ENCODE measurements at regions not wholly inside any gene's neighbourhood (a gene's known extent, or its start where the extent isn't known, plus 50 kb on each side); places are given as distances from the start of the nearest gene placed in this dataset.
A peak's percentile ranks its signal among the peaks of the same experiment; 100 is the strongest.
"Not testable (repeated sequence)": the region's sequence is repeated elsewhere in the genome, so short reads cannot be mapped to it uniquely, and the experiment has no call there.

- DNase-seq, result no peak
Measured at GRCh38 chr18:44258576-44258975, 422.1 kb upstream of the SETBP1 start.

GRCh38 chr18:44259610-44260009 is 421.1 kb upstream of the SETBP1 start:
- no peak for DNase-seq

GRCh38 chr18:44265437-44265836 is 415.3 kb upstream of the SETBP1 start:
- no peak for DNase-seq

- DNase-seq, result no peak
Measured at GRCh38 chr18:44273298-44273697, 407.4 kb upstream of the SETBP1 start.

- DNase-seq, result no peak
Measured at GRCh38 chr18:44280479-44280878, 400.2 kb upstream of the SETBP1 start.

GRCh38 chr18:44286049-44286448 is 394.6 kb upstream of the SETBP1 start:
- no peak for DNase-seq

- no peak for DNase-seq
Measured at GRCh38 chr18:44290366-44290977, 390.2 kb upstream of the SETBP1 start.

GRCh38 chr18:44298566-44298965 is 382.1 kb upstream of the SETBP1 start:
- DNase-seq, result no peak

GRCh38 chr18:44309185-44309584 is 371.5 kb upstream of the SETBP1 start:
- DNase-seq, result no peak

GRCh38 chr18:44320619-44321460 is 359.8 kb upstream of the SETBP1 start:
- no peak for DNase-seq

- no peak for DNase-seq
Measured at GRCh38 chr18:44321868-44322590, 358.7 kb upstream of the SETBP1 start.

- DNase-seq, result no peak
Measured at GRCh38 chr18:44323125-44323524, 357.6 kb upstream of the SETBP1 start.

GRCh38 chr18:44324361-44324760 is 356.3 kb upstream of the SETBP1 start:
- no peak for DNase-seq

- peak; percentile 22 for DNase-seq
Measured at GRCh38 chr18:44325903-44326635, 354.6 kb upstream of the SETBP1 start.

GRCh38 chr18:44331656-44332570 is 348.8 kb upstream of the SETBP1 start:
- DNase-seq, result no peak

- no peak for DNase-seq
Measured at GRCh38 chr18:44341759-44342158, 338.9 kb upstream of the SETBP1 start.

- no peak for DNase-seq
Measured at GRCh38 chr18:44342162-44342561, 338.5 kb upstream of the SETBP1 start.

GRCh38 chr18:44342946-44343345 is 337.7 kb upstream of the SETBP1 start:
- no peak for DNase-seq

GRCh38 chr18:44343570-44343969 is 337.1 kb upstream of the SETBP1 start:
- no peak for DNase-seq

GRCh38 chr18:44356566-44357157 is 324.0 kb upstream of the SETBP1 start:
- no peak for DNase-seq

- no peak for DNase-seq
Measured at GRCh38 chr18:44358402-44358801, 322.3 kb upstream of the SETBP1 start.

- not testable (repeated sequence) for DNase-seq
Measured at GRCh38 chr18:44359741-44360140, 320.9 kb upstream of the SETBP1 start.
